ENCODE measurements at regions not wholly inside any gene's neighbourhood (a gene's known extent, or its start where the extent isn't known, plus 50 kb on each side); places are given as distances from the start of the nearest gene placed in this dataset.
A peak's percentile ranks its signal among the peaks of the same experiment; 100 is the strongest.
"Not testable (repeated sequence)": the region's sequence is repeated elsewhere in the genome, so short reads cannot be mapped to it uniquely, and the experiment has no call there.

GRCh38 chr1:232379063-232379434, 250.9 kb downstream of the SIPA1L2 start:
- DNase-seq = no peak

GRCh38 chr1:232378266-232379062, 251.5 kb downstream of the SIPA1L2 start:
- no peak for DNase-seq

GRCh38 chr1:232377494-232377770, 252.5 kb downstream of the SIPA1L2 start:
- no peak for DNase-seq

GRCh38 chr1:232376632-232377493, 253.1 kb downstream of the SIPA1L2 start:
- no peak for DNase-seq

GRCh38 chr1:232372841-232373440, 257.0 kb downstream of the SIPA1L2 start:
- no peak for DNase-seq

GRCh38 chr1:232372431-232372830, 257.5 kb downstream of the SIPA1L2 start:
- no peak for DNase-seq

GRCh38 chr1:232369451-232370296, 260.3 kb downstream of the SIPA1L2 start:
- no peak for DNase-seq

- DNase-seq = no peak
Observed at GRCh38 chr1:232368821-232369321, 261.1 kb downstream of the SIPA1L2 start.

GRCh38 chr1:232367293-232367692, 262.6 kb downstream of the SIPA1L2 start:
- peak; percentile 31 for DNase-seq

GRCh38 chr1:232364654-232365382, 265.1 kb downstream of the SIPA1L2 start:
- no peak for DNase-seq

GRCh38 chr1:232363008-232363407, 266.9 kb downstream of the SIPA1L2 start:
- no peak for DNase-seq

GRCh38 chr1:232357416-232357815, 272.5 kb downstream of the SIPA1L2 start:
- no peak for DNase-seq

GRCh38 chr1:232355162-232356006, 274.5 kb downstream of the SIPA1L2 start:
- no peak for DNase-seq

- DNase-seq = no peak
Observed at GRCh38 chr1:232353001-232353400, 276.9 kb downstream of the SIPA1L2 start.

GRCh38 chr1:232352366-232352765, 277.6 kb downstream of the SIPA1L2 start:
- DNase-seq = no peak

GRCh38 chr1:232351335-232351734, 278.6 kb downstream of the SIPA1L2 start:
- no peak for DNase-seq

GRCh38 chr1:232346844-232347243, 283.1 kb downstream of the SIPA1L2 start:
- DNase-seq = no peak

- no peak for DNase-seq
Observed at GRCh38 chr1:232344791-232345399, 285.0 kb downstream of the SIPA1L2 start.

- DNase-seq = not testable (repeated sequence)
Observed at GRCh38 chr1:232344186-232344585, 285.7 kb downstream of the SIPA1L2 start.

GRCh38 chr1:232340446-232340845, 289.5 kb downstream of the SIPA1L2 start:
- DNase-seq = no peak

GRCh38 chr1:232339073-232339472, 290.9 kb downstream of the SIPA1L2 start:
- no peak for DNase-seq
